NAMALWA (cell line): ENCODE measurements at regions not wholly inside any gene's neighbourhood (a gene's known extent, or its start where the extent isn't known, plus 50 kb on each side); places are given as distances from the start of the nearest gene placed in this dataset.

Experiments
- DNase-seq: peaks from one replicate; pipeline ENCODE4 v3.0.0-alpha.2; 2015; ENCODE audit warnings: low spot score

DNA sequence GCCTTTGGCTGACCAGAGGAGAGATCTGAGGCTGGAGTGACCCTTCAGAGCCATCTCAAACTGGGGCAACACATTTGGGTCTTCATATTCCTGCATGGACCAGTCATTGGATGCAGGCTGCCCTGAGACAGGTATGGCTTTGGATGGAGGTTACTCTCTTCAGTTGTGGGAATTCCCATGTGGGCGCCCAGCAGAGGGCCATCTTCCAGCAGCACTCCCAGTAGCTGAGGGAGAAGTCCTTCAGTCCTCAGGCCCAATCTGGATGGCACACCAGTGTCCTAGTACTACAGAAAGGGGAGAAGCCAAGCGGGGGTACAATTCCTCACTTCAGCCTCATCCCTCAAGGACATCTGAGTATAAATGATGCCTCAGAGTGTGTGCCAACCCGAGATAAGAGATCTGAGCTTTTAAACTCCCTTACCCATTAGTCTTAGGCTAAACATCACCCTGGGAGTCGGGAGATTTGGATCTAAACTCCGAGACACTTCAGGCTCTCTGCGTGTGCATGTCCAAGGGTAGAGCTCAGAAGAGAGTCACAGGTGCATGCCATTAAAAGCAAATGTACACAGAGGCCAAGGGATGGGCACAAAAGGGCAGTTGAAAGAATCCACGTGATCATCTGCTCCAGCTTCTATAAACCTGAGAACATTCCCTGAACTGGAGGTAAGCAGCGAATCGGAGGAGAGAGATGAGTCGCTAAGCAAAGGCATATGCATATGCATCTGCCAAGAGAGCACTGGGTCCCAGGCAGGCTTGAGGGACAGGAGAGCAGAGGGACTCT is 204.6 kb downstream of the CD83 start:
- DNase-seq = no peak

DNA sequence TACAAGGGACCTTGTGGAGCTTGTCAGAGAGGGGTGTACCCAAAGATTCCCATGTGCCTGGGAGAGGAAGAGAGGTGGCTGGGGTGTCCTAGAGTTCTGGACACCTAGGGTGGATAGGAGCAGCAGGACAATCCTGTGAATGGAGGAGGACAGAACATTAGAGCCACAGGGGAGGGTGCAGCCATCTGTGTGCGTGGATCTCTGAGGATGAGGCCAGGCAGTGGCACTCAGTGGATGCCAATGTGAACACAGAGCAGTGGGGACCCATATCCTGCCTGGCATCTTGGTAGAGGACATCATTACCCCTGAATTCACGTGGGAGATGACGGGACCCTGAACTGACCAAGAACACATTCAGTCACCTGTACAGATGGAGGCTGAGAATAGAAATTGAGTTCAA is 205.3 kb downstream of the CD83 start:
- DNase-seq = no peak

DNA sequence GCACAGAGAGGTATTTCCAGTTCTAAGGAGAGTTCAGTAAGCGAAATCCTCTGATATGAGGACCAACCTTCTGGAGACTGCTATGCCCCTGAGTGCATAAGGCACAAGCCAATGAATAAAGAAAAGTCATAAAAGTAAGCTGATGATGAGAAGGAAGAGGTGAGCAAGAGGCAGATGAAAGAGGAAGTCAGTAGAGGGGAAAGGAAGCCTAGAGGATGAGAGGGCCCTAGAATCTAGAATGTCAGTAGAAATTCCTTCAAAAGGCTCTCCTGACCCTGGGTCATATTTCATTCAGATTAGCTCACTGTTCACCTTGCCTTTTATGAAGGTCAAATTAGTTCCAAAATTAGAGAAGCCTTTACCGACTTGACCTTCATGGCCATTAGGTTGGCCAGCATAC is 209.2 kb downstream of the CD83 start:
- DNase-seq = no peak

DNA sequence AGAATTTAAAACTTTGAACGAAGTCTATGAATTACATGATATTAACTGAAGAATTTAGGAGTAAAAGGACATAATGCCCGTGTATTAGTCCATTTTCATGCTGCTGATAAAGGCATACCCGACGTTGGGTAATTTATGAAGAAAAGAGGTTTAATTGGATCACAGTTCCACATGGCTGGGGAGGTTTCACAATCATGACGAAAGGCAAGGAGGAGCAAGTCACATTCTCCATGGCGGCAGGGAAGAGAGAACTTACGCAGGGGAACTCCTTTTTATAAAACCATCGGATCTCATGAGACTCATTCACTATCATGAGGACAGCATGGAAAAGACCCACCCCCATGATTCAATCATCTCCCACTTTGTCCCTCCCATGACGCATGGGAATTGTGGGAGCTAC is 210.6 kb downstream of the CD83 start:
- DNase-seq = no peak

DNA sequence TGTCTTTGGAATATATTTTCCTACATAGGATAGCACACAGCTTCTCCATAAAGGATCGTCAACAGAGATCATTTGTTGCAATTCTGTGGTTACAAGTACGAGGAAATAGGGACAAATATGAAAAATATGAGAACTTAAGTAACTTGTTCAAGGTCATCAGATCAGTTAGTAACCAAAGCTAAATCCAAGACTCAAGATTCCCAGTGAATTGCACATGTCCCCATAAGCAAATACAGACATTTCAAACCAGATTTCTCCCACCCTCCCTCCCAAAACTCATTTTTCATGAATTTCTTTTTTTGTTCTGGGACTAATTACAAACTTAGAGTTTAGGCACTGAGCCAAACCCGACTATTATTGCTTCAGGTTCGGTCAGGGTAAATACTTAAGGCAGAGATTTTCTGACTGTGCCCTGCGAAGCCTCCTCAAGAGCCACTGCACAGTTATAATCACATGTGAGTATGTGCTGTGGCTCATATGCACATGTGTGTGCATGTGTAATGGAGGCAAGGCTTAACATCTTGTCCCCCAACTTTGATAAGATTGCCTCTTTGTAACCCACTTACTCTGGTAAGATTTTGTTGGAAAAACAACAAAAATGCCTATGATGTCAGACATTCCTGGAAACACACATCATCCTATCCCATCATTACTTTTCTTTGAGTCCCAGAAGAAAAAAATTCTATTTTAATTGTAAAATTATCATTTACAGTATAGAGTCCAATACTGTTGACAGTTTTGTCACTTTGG is 216.2 kb downstream of the CD83 start:
- DNase-seq = no peak

DNA sequence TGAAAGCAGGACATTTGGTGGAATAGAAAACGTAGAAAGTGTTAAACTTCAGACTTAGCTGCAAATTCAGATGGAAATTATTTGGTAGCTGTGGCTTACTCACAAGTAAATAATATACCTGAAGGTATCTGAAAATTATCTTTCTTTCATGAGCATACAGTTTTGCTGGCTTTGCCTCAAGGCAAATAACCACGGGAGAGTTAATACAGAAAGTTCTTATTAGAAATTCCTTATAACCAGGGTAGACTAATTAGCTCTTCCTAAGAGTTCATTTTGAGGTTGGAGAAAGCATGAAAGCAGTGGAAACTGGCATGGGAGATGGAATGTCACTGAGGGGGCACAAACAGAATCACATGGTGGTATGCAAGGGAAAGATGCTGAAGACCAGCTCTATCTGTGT is 217.5 kb downstream of the CD83 start:
- DNase-seq = no peak

DNA sequence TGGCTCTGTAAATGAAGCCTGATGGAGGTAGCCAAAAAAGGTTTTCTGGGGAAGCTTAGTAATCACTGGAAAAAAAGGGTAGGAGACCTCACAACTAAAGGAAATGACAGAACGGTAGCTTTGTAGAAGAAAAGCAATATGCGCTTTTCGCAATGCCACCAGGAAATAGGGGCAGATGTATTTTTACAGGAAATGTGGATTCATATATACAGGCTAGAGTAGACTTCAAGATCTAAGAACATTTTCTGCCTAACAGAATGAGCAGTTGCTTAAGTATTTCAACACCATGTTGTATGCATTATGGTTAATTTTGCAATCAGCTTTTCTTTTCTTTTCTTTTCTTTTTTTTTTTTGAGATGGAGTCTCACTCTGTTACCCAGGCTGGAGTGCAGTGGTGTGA is 219.6 kb downstream of the CD83 start:
- DNase-seq = no peak

DNA sequence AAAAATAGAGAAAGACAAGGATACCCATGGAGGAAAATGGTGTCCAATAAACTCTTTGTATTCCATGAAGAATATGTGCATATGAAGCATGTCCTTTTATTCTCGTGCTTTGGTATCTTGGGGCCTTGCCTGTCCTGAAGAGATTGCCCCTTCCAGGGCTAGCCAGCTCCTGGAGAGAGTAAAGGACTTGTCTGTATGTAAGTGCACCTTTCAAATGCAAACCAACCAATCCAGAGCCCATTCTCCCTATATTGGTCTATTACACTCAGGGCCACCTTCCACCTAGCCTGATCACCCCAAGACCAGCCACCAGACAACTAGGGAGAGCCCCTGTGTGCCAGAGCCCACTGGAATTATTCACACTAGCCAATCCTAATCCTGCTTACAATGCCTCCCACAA is 221.6 kb downstream of the CD83 start:
- no peak for DNase-seq

DNA sequence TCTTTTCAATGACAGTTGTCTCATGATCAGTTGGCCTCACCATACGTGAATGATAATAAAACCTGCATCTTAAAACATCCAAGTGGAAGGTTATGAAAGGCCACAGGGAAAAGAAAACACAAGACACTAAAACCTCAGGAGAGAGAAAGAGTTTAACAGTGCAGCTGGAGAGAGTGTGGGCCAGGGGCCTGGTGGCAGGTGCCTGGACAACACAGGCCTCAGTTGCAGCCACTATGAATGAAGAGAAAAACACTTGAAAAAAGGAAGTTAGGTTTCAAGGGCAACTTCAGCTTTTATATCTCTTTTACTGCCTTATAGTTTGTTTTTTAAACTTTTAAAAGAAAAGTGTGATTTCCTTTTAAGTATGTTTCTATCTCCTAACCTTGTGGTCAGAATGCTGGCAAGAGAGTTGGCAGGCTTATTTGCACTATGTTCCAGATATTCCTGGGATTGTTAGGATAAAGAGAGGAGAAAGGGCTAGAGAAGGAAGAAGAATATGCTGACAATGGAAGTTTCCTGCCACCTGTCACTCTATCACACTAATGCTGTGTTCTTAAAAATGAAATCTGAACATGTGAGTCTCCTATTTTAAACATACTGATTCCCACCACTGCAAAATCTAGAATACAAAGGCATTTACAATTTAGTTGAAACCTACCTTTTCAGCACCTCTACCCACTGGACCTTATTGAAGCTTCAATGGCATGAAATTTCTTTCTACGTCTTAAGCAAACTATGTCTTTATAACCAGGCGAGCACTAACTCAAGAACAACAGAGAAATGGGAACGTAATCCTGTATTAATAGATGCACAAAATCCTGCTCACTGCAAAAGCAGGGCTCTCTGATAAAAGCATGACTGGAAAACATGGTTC is 222.4 kb downstream of the CD83 start:
- no peak for DNase-seq

DNA sequence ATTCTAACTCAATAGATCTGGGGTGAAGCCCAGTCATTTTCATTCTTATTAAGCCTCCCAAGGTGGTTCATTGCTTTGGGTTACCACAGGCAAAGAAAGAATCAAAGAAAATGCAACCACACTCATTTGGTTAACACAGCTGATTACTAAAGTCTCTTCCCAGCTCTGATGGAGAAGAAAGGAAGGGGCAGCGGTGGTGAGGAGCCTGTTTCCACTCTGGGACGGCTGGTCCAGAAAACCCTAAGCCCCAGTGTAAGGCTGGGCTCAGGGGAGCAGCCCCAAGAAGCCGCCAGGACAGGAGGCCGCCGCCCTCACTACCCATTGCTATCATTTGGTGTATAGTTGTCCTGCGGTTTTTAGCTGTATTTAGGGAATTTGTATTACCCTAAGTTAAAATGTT is 226.9 kb downstream of the CD83 start:
- no peak for DNase-seq

DNA sequence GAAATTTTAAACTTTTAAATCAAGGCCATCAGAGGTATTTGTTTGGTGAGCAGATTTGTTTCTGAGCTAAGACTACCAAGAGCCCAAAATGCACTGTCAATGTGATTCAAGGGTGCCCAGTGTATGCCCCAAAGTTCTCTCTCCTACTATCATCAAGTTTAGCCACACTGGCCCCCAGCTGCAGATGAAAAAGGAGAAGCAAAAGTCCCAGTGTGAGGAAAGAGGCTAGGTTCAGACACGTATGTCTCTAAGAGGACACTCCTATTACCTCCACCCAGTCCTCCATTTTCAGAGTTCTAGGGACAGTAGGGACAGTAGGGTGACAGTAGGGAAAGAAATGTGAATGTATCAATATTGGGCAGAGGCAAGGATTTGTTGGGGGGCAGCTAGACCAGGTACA is 230.8 kb downstream of the CD83 start:
- DNase-seq = no peak

DNA sequence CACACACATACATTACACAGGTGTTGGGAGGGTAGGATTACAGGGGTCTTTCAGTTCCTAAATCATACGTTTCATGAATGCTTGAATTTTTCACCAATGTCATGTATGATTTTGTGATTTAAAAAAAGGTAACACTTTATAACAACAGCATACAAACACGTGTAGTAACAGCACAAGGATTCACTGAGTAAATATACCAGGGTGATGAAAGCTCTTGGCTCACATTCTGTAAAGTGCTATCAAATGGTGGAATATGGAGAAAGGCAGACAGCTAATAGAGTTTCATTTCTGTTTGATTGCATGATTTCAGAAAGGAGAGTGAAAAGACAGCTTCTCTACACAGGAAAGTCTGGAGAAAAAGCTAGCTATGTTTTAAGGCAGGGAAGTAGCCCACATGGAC is 231.9 kb downstream of the CD83 start:
- no peak for DNase-seq

DNA sequence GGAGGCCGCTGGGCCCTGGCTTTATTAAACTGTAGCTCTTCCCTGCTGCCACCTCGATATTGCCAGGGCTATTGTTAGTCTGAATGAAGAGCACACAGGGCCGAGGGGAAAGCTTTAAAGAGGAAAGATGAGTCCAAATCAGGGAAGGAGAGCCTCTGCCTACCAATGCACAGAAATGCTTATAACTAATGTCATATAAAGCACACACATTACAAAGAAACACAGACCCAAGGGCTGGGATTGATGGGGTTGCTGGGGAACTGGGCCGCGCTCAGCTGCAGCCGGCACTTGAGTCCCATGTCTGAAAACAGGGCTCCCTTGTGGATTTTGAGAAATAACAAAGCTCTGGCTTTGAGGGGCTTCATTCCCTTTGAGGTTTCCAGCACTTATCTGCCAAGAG is 232.6 kb downstream of the CD83 start:
- DNase-seq = no peak

DNA sequence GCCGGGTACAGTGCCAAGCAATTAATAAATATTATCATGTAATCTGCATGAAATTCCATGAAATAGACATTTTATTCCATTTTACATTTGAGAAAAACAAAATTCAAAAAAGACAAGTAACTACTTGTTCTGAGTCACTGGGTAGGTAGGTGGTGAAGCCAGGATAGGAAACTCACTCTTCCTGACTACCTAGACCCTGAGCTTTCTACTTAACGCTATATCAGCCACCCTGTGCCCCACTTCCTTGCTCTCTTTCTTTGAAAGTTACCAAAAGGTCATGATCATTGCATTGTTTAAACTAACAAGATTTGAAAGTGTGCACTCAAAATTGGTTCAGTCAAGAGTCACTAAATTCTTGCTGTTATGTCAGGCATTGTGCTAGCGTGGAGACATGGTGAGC is 235.7 kb downstream of the CD83 start:
- no peak for DNase-seq

DNA sequence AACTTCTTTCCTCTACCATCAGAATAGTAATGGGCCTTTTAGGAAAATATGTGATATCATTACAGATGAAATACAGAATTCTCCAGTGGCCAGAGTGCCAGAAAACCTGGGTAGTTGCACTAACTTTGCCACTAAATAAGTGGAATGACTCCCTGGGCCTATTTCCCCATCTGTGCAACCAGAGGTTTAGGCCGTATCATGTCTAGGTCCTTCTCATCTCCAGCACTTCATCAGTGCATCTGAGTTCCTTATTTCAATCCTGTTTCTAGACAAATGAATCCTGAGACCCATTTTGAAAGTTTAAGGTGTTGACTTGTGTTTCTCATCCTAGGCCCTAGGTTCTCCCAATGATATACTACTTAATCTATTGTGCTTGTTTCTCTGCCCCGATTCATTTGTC is 236.2 kb downstream of the CD83 start:
- no peak for DNase-seq

DNA sequence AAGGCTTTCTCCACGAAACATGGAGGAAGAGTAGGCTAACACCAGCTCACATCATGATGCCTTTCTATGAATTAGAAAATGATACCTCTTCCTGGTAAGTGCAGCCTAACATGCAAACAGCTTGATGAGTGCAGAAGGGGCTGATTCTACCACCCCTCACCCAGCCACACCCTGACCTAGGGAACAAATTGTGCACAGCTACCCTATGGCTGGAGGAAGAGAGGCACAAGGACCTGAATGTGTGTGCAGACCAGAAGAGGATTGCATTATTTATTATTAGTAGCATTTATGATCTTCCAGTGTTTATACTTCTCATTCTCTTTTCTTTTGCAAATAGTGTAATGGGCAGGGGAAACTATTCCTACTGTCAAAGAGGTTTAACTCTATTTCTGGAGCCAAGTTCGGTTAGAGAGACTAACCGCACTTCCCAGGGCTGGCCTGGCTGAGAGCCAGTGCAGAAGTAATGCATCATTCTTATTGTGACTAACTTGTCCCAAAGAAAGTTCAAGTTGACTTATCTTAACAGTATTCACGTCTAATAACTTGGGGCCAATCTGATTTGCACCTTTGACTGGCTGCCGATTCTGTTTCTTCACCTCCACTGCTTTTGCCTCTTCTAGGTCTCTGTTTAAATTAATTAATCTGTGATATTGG is 237.5 kb downstream of the CD83 start:
- DNase-seq = no peak

DNA sequence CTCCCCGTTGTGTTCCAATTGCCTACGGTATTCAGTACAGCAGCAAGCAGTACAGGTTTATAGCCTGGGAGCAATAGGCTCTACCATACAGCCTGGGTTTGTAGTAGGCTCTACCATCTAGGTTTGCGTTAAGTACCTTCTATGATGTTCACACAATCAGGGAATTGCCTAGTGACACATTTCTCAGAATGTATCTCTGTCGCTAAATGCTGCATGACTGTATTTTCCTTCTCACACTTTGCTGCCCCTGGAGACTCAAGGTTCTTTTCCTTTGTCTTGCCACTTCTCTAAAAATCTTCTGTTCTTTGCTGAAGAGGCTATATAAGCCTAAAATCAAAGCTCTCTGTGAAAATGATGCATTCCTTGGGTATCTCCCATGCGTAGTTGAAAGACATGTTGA is 241.9 kb downstream of the CD83 start:
- no peak for DNase-seq

DNA sequence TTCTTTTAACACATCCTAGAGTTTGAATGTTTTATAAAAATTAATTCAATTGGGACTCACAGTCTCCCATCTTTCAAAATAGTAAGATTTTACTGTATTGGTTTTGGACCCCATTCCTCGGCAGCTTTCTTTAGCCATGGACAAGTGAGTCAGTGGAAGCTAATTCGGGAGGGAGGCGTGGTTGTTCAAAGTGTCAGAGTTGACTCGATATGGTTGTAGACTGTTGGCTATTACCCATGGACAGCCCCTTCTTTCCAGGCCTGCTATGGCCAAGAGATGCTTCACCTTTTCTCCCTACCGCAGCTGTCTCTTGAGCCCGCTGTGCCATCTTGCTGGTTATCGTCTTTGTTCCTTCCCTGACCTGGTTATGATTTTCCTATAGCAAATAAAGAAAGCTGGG is 243.0 kb downstream of the CD83 start:
- DNase-seq = no peak

DNA sequence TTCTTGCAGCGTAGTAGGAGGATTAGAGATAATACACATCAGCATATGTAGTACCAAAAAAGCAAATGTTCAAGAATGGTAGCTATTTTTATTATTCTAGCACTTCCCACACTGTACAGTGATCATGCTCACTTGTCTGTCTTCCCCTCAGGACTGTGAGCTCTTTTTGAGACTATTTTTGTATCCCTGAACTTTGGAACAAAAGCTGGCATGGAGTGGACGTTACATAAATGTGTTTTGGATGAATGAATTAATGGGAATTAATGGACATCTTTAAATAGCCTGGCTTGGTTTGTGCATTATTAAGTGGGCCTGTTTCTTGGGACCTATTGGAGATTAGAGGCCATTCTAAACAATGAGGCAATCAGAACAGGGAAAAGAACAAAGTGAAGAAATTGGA is 243.7 kb downstream of the CD83 start:
- DNase-seq = no peak

DNA sequence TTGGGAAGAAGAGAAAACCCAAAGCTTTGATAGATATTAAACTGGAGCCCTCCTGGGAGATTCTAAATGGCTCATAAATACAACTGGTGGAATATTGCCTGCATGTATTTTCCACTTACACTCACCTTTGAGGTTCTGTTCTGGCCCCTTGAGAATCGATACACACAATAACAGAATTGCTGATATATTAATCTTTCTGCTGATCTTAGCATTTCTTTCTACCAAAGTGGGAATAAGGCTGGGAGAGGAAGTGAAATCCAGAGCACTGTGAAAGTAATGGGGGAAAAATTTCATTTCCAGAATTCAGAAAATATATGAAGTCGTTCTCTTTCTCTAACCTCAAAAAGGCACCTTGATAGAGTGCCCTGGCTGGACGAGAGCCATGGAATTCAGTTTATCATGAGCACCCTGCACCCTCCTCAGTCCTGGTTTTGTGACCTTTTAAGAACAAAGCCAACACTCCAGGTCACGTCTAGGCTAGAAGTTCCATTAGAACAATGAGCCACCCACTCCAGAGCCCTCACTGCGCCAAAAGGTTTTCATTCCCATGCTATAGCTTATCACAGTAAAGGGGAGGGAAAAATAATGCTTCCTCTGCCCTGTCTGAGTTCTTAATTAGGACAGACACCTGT is 244.5 kb downstream of the CD83 start:
- no peak for DNase-seq

DNA sequence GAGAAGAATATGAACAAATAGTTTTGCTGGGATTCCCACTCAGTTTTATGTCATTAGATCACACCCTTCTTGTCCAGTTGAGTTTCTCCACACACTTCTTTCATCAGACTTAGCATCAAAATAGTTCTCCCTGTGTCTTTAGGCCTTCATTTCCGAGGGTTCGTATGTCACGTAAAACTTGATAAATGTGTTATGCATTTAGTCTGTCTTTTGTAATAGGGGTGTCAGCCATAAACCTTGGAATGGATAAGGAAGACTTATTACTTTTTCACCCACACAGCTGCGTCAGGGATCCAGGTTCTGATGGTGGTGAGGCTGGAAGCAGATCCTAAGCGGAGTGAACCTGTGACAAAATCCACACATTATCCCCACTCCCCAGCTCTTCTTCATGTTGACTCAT is 246.8 kb downstream of the CD83 start:
- DNase-seq = no peak

DNA sequence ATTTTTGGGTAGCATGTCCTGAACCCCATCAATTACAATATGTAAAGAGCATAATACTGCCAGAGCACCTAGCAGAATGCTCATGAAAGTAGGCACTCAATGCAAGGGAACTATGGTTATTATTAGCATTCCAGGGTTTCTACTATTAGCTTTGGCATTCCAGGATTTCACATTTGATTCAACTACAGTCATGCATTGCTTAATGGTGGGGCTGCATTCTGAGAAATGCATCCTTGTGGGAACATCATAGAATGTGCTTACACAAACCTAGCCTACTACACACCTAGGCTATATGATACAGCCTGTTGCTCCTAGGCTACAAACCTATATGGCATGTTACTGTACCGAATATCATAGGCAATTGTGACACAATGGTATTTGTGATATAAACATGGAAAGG is 247.8 kb downstream of the CD83 start:
- no peak for DNase-seq
